Activated CD4-positive, alpha-beta memory T cell treated with anti-CD3 and anti-CD28 coated beads for 36 hours (primary cell): ENCODE measurements at regions not wholly inside any gene's neighbourhood (a gene's known extent, or its start where the extent isn't known, plus 50 kb on each side); places are given as distances from the start of the nearest gene placed in this dataset.

Source experiments
- CTCF ChIA-PET: fragments of 350-600 bp; sonication (Branson Sonifier 250); formaldehyde crosslinking; loops from one replicate; lab custom pipeline; 2021; ENCODE audit warnings: antibody characterized with exemption, inconsistent platforms; lab: Charles Lee
- POLR2A ChIA-PET: fragments of 350-600 bp; sonication (Branson Sonifier 250); formaldehyde crosslinking; loops from one replicate; lab custom pipeline; 2021; ENCODE audit warnings: antibody characterized with exemption; lab: Charles Lee
- DNase-seq: peaks from one replicate; pipeline ENCODE4 v3.0.0-alpha.2; 2020
- H3K27ac Mint-ChIP-seq: one replicate; pipeline ENCODE4 v1.8.0; 2021; ENCODE audit warnings: mixed read lengths
- H3K27me3 Mint-ChIP-seq: one replicate; pipeline ENCODE4 v1.8.0; 2021; ENCODE audit warnings: mixed read lengths
- H3K36me3 Mint-ChIP-seq: one replicate; pipeline ENCODE4 v1.8.0; 2021; ENCODE audit warnings: mixed read lengths
- H3K4me1 Mint-ChIP-seq: one replicate; pipeline ENCODE4 v1.8.0; 2021; ENCODE audit warnings: low read depth, mixed read lengths
- H3K4me3 Mint-ChIP-seq: one replicate; pipeline ENCODE4 v1.8.0; 2021; ENCODE audit warnings: mild to moderate bottlenecking, mixed read lengths
- H3K9me3 Mint-ChIP-seq: one replicate; pipeline ENCODE4 v1.8.0; 2021; ENCODE audit warnings: mixed read lengths
- intact Hi-C: fragments of 100-400 bp; cut with micrococcal nuclease; formaldehyde crosslinking; loops from one replicate; pipeline ENCODE4 v1.15.1; 2023

DNA sequence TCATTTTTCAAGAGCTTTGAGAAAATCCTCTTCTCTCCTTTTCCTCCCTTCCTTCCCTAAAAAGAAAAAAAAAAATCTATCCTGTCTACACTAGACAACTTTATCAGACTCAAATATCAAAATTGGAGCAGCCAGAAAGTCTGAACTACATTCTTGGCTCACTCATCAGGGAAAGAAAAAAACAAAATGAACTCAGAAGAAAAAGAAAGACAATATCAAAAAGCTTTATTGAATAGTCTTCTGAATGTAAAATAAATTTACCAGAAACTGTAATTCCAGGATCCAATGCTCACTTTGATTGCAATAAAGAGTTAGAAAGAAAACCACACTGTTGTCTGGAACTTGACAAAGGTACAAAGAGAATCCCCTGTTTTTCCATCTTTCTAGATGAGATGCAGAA, 507.2 kb upstream of the MPDZ start:
- no peaks in the 10 kb centered on the region for H3K36me3 Mint-ChIP-seq
- no peaks in the 10 kb centered on the region for H3K4me1 Mint-ChIP-seq
- ChIA-PET CTCF (no interaction called here), POLR2A (no interaction called here)
- no peak for DNase-seq
- intact Hi-C loops = no loop called here
- no peak overlapping the region for H3K27ac Mint-ChIP-seq
- no peak overlapping the region for H3K4me3 Mint-ChIP-seq
- no peaks in the 10 kb centered on the region for H3K27me3 Mint-ChIP-seq
- peaks cover 6% of the 10 kb centered on the region for H3K9me3 Mint-ChIP-seq

DNA sequence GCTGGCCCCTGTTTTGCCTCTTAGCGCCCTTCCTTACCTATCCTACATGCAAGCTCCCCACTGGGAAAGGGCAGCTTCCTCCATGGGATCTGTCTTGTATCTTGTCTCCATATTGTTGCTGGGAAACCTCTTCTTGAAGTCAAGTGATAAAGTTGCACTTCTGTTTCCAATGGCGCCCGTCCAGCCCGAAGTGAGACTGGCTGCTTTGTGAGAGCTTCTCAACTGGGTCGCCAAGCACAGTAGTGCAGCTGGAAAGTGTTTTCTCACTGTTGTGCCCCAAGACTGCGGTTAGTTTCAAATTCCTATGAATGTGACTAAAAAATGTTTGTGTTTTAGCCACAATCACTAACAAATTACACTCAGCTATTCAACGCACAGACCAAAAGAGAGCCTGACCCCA, 506.6 kb upstream of the MPDZ start:
- no peak for DNase-seq
- ChIA-PET CTCF (no interaction called here), POLR2A (no interaction called here)
- H3K36me3 Mint-ChIP-seq = no peaks in the 10 kb centered on the region
- no peaks in the 10 kb centered on the region for H3K4me1 Mint-ChIP-seq
- H3K27ac Mint-ChIP-seq = no peak overlapping the region
- H3K27me3 Mint-ChIP-seq = no peaks in the 10 kb centered on the region
- intact Hi-C loops = no loop called here
- H3K9me3 Mint-ChIP-seq = peaks cover 6% of the 10 kb centered on the region
- H3K4me3 Mint-ChIP-seq = no peak overlapping the region

DNA sequence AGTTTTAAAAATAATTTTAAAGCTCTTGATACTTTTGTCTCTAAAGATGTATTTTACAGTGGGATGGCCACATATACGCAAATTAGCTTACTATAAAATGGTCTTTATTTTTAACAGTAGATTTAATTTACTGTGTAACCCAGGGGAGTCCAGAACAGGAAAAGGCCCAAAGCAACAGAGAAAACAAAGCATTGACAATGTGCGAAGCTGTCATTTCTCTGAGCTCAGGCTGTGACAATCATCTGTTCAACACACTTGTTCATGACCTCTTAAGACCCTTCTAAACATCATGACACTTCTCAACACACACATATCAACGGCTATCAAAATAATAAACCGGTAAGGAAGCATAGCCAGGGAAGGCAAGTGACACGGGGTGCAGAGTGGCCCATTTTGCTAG, 499.6 kb upstream of the MPDZ start:
- Mint-ChIP-seq H3K27ac (no peak overlapping the region), H3K9me3 (peaks cover 6% of the 10 kb centered on the region), H3K27me3 (no peaks in the 10 kb centered on the region), H3K36me3 (no peaks in the 10 kb centered on the region), H3K4me1 (no peaks in the 10 kb centered on the region), H3K4me3 (no peak overlapping the region)
- ChIA-PET POLR2A (no interaction called here), CTCF (no interaction called here)
- intact Hi-C loops = no loop called here
- no peak for DNase-seq

DNA sequence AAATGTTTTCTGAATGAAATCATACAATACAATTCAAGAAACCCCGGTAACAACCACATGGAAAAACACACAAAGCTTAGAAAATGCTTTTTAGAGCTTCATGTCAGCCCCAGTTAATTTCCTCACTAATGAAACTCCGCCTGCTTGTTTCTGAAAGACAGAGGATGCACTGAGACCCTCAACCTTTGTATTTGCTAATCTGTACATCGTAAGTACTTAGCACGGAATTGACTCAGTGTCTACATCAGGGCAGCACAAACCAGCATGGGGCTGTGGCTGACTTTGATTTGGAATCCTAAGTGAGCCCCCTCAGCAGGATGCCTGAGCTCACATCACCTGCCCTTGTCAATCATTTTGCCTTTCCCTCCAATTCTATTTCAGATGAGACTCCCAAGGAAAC, 499.1 kb upstream of the MPDZ start:
- peaks cover 6% of the 10 kb centered on the region for H3K9me3 Mint-ChIP-seq
- H3K4me3 Mint-ChIP-seq = no peak overlapping the region
- H3K36me3 Mint-ChIP-seq = no peaks in the 10 kb centered on the region
- no peaks in the 10 kb centered on the region for H3K27me3 Mint-ChIP-seq
- no peak overlapping the region for H3K27ac Mint-ChIP-seq
- CTCF ChIA-PET = no interaction called here
- H3K4me1 Mint-ChIP-seq = no peaks in the 10 kb centered on the region
- intact Hi-C loops = no loop called here
- DNase-seq = no peak
- POLR2A ChIA-PET = no interaction called here

DNA sequence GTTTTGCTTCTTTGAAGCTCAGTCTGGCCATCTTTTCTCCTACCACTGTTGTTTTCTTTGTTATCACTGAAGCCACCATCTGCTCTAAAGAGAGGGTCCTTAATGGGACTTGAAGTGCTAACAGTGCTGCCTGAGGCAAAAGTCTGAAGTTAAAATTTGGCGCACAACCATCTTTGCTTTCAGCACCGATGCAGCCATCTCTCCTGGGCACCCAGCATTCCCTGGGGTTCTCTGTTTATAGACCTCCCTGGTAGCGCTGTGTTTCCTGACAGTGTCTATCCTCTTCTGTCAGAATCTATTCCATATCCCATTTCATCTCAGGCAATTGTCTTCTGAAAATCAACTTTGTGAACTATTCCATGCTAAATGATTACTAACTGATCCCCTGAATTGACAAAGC, 491.5 kb upstream of the MPDZ start:
- POLR2A ChIA-PET = no interaction called here
- H3K9me3 Mint-ChIP-seq = peaks cover 3% of the 10 kb centered on the region

DNA sequence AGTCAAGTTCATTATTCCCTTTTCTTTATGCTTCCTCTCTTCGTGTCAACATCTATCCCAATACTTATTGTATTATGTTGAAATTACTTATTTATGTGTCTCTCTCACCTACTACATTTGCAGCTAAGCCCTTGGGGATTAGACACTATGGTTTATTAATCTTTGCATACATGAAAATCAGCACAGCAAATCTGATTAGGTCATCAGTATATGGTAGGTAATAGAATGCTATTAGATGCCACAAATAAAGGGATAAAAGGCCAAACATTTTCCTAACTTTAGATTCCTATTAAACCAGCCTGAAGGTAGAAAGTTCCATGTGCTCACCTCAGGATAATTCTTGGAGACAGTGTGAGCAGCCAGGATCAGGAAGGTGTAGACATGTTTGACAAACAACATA, 490.1 kb upstream of the MPDZ start:
- Mint-ChIP-seq H3K4me3 (no peak overlapping the region), H3K27me3 (no peaks in the 10 kb centered on the region), H3K27ac (no peak overlapping the region), H3K36me3 (no peaks in the 10 kb centered on the region), H3K9me3 (peaks cover 5% of the 10 kb centered on the region), H3K4me1 (no peaks in the 10 kb centered on the region)
- ChIA-PET POLR2A (no interaction called here), CTCF (no interaction called here)
- DNase-seq = no peak
- intact Hi-C loops = no loop called here

More for the DNA sequence above, 491.5 kb upstream of the MPDZ start:
- no peak for DNase-seq
- H3K27ac Mint-ChIP-seq = no peak overlapping the region
- H3K4me1 Mint-ChIP-seq = no peaks in the 10 kb centered on the region
- no peak overlapping the region for H3K4me3 Mint-ChIP-seq
- no peaks in the 10 kb centered on the region for H3K27me3 Mint-ChIP-seq
- CTCF ChIA-PET = no interaction called here
- intact Hi-C loops = no loop called here
- H3K36me3 Mint-ChIP-seq = no peaks in the 10 kb centered on the region

DNA sequence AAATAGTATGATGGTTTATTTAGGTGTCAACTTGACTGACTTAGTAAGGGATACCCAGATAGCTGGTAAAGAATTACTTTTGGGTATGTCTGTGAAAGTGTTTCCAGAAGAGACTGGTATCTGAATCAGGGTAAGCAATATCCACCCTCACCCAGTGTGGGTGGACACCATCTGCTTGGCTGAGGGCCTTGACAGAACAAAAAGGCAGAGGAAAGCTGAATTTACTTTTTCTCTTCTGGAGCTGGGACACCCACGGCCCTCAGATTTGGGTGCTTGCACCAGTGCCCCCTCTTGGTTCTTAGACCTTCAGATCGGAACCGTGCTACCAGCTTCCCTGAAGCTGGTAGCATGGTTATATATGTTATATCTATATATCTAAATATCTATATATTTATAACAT, 489.5 kb upstream of the MPDZ start:
- no peaks in the 10 kb centered on the region for H3K36me3 Mint-ChIP-seq
- peaks cover 2% of the 10 kb centered on the region for H3K9me3 Mint-ChIP-seq
- DNase-seq = no peak
- no peak overlapping the region for H3K4me3 Mint-ChIP-seq
- ChIA-PET POLR2A (no interaction called here), CTCF (interaction anchor here (0.6 kb wide), 1 partner anchor 198 kb away, joined by 6 read pairs; no protein-coding TSS in a partner anchor)
- intact Hi-C loops = no loop called here
- H3K27me3 Mint-ChIP-seq = no peaks in the 10 kb centered on the region
- no peaks in the 10 kb centered on the region for H3K4me1 Mint-ChIP-seq
- H3K27ac Mint-ChIP-seq = no peak overlapping the region

DNA sequence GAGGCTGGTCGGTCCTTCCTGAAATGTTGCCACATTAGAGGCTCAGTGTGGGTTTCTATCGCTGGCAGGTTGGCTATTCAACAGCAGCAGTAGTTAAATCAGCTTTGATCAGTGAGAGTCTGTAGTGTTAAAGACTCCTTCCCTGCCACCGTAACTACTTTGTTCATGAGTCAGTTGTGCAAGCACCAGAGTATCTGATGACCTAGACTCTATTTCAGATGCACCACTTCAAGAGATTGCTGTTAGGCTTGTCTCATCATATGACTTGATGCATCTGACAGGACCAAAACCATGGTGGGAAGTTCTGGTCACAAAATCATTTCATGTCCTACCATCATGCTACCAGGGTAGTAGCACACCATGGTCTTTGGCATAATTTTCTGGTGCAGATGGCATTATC, 482.7 kb upstream of the MPDZ start:
- Mint-ChIP-seq H3K9me3 (peaks cover 2% of the 10 kb centered on the region), H3K4me1 (no peaks in the 10 kb centered on the region), H3K4me3 (no peak overlapping the region), H3K36me3 (no peaks in the 10 kb centered on the region), H3K27ac (no peak overlapping the region), H3K27me3 (no peaks in the 10 kb centered on the region)
- ChIA-PET CTCF (no interaction called here), POLR2A (no interaction called here)
- intact Hi-C loops = no loop called here
- no peak for DNase-seq

DNA sequence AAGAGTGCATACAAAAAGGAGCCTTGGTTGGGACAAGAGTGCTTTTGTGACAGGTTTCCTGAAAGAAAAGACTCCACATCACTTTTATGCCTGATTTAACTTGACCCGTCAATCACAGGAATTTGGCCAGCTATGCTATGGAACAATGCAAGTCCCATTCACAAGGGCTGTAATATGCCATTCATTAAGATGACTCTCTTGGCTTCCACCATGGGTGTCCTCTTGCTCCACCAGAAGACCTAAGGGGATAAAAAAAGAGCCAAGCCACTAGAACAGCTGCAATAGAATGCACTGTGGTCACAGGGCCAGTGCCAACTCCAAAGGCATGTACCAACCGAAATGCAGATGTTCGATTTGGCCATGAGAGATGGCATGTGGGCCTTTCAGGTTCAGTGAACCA, 480.1 kb upstream of the MPDZ start:
- H3K9me3 Mint-ChIP-seq = no peaks in the 10 kb centered on the region
- H3K27ac Mint-ChIP-seq = no peak overlapping the region
- intact Hi-C loops = no loop called here
- ChIA-PET CTCF (interaction anchor here (1.2 kb wide), 1 partner anchor 8 kb away, joined by 3 read pairs; no protein-coding TSS in a partner anchor), POLR2A (no interaction called here)
- H3K4me1 Mint-ChIP-seq = no peaks in the 10 kb centered on the region
- H3K27me3 Mint-ChIP-seq = no peaks in the 10 kb centered on the region
- no peak overlapping the region for H3K4me3 Mint-ChIP-seq
- H3K36me3 Mint-ChIP-seq = no peaks in the 10 kb centered on the region
- no peak for DNase-seq

DNA sequence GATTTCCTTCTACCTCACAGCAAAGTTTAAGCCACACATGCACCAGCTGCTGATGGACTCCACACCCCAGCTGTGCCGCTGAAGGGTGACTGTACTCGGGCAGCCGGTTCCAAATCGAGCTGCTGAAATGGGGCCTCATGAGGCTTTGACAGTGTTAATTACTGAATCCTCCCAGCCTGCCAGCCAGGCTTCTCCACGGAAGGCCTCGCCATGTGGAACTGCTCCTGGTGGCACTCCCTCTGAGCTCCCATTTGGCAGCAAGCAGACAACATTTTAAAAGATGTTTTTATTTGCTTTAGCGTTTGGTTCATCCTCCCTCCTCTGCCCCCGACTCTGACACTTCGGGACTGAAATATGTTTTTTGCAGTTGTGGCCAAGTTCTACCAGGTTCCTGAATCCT, 479.4 kb upstream of the MPDZ start:
- DNase-seq = no peak
- no peak overlapping the region for H3K27ac Mint-ChIP-seq
- CTCF ChIA-PET = interaction anchor here (1.2 kb wide), 1 partner anchor 8 kb away, joined by 3 read pairs; no protein-coding TSS in a partner anchor
- intact Hi-C loops = no loop called here
- H3K4me1 Mint-ChIP-seq = no peaks in the 10 kb centered on the region
- no peaks in the 10 kb centered on the region for H3K9me3 Mint-ChIP-seq
- no peaks in the 10 kb centered on the region for H3K36me3 Mint-ChIP-seq
- POLR2A ChIA-PET = no interaction called here
- H3K4me3 Mint-ChIP-seq = no peak overlapping the region
- H3K27me3 Mint-ChIP-seq = no peaks in the 10 kb centered on the region

DNA sequence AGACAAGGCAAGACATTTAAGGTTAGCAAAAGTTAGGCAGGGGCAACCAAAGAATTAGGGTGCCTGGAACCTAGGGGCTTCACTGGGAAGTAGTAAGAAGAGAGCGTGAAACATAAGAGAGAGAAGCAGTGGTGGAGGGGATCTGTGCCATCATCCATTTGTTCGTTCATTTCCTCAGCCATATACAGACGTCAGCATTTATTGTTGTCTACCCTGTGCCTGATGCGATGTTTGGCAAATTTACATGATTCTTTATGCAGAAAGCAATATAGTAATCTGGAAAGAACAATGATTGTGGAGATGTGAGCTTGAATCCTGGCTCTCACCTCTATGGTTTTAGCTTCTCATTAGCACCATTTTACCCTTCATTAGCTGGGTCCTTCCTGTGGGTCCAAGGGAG, 477.5 kb upstream of the MPDZ start:
- Mint-ChIP-seq H3K9me3 (no peaks in the 10 kb centered on the region), H3K4me3 (no peak overlapping the region), H3K4me1 (no peaks in the 10 kb centered on the region), H3K27ac (no peak overlapping the region), H3K36me3 (no peaks in the 10 kb centered on the region), H3K27me3 (no peaks in the 10 kb centered on the region)
- CTCF ChIA-PET = no interaction called here
- no peak for DNase-seq
- intact Hi-C loops = no loop called here
- POLR2A ChIA-PET = no interaction called here

DNA sequence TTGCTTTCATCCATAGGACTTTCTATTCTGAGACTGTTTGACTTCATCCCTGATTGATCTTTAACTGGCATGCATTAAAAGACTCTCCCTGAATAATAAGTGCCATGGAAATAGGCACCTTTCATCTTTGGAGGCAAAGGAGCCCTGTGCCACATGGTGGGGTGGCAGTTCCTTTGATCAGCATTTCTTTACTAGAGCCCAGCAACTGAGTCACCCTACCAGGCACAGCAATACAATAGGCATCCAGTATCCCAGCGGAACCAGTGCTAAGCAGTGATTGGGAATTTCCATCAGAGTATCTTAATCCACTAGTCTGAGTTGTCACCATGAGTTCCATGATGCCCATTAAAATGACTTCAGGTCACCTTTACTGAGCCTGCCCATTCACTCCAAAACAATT, 476.1 kb upstream of the MPDZ start:
- no peak overlapping the region for H3K4me3 Mint-ChIP-seq
- intact Hi-C loops = no loop called here
- CTCF ChIA-PET = no interaction called here
- no peaks in the 10 kb centered on the region for H3K27me3 Mint-ChIP-seq
- no peak overlapping the region for H3K27ac Mint-ChIP-seq
- POLR2A ChIA-PET = no interaction called here
- H3K4me1 Mint-ChIP-seq = no peaks in the 10 kb centered on the region
- DNase-seq = no peak
- H3K9me3 Mint-ChIP-seq = no peaks in the 10 kb centered on the region
- no peaks in the 10 kb centered on the region for H3K36me3 Mint-ChIP-seq

DNA sequence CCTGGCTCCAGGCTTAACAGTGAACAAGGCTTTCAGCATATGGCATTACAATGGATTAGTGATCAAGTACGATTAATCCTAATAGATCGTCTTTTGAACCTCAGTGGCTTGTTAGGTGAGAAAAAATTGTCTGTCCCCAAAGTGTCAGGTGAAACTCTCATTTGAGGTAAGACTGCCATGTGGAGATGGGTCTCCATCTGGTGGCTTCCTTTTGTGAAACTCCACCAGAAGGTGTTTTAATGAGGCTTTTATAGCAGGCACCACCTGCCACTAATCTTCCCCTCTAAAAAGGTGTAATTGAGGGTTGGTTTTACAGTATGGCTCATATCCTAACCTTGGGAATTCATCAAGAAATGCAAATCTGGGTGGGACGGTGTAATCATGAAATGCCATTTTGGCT, 471.1 kb upstream of the MPDZ start:
- CTCF ChIA-PET = no interaction called here
- H3K27ac Mint-ChIP-seq = no peak overlapping the region
- no peaks in the 10 kb centered on the region for H3K27me3 Mint-ChIP-seq
- H3K4me3 Mint-ChIP-seq = no peak overlapping the region
- H3K36me3 Mint-ChIP-seq = no peaks in the 10 kb centered on the region
- POLR2A ChIA-PET = no interaction called here
- DNase-seq = no peak
- H3K9me3 Mint-ChIP-seq = peaks cover 3% of the 10 kb centered on the region
- H3K4me1 Mint-ChIP-seq = no peaks in the 10 kb centered on the region
- intact Hi-C loops = no loop called here

DNA sequence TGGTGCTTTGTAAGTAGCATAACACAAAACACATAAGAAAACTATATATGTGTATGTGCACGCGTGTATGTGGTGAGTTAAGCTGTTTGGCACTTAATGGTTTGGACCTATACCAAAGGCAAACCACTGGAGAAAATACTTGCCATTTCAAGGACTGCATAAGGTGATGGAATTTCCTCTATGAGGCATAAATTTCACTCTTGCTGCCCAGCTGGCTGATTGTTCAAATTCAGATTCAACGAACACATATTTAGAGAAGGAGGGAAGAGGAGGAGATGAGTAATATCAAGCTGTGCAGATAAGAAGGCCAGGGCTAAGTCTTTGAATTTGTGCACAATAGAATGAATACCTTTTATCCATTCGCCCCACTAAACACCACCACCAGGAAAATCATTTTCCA, 470.6 kb upstream of the MPDZ start:
- no peak overlapping the region for H3K4me3 Mint-ChIP-seq
- H3K27me3 Mint-ChIP-seq = no peaks in the 10 kb centered on the region
- ChIA-PET POLR2A (no interaction called here), CTCF (no interaction called here)
- H3K27ac Mint-ChIP-seq = no peak overlapping the region
- H3K36me3 Mint-ChIP-seq = no peaks in the 10 kb centered on the region
- H3K4me1 Mint-ChIP-seq = no peaks in the 10 kb centered on the region
- peaks cover 3% of the 10 kb centered on the region for H3K9me3 Mint-ChIP-seq
- intact Hi-C loops = no loop called here
- no peak for DNase-seq
